ENCODE measurements at regions not wholly inside any gene's neighbourhood (a gene's known extent, or its start where the extent isn't known, plus 50 kb on each side); places are given as distances from the start of the nearest gene placed in this dataset.

DNA sequence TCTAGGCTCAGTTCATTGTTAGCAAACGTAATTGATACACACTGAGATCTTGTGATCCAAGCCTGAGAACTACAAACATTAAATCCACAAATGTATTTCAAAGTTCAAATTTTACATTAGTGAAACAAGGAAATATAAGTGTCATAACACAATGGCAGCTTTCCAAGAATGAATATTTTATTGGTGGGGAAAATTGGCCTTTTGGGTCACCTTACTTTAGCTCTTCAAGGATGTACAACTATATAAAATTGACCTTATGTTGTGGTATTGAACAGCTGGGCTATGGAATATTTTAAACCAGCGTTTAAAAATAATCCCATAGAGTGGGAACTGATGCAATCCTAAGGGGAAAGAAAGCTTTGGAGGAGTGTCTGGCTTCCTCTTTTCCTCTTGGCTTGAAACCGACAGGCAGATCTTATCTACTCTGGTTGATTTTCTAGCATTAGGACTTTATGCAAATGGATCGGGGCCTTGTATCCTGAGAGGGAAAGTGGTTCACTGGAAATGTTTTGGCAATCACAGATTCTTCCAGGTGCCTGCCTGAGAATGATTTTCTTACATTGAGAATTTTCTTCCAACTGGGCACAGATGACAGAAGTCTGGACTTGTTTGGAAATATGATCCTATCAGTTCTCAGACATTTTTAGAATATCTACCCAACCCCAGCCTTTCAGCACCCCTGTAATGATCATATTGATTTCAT, 184.8 kb upstream of the ECI2 start (continued):
- no peak for TF ChIP-seq ZNF507 (tag; conservative IDR thresholded peaks at IDR 0.05)
- TF ChIP-seq HIVEP1 (CRISPR knock-in tag; IDR thresholded peaks at IDR 0.05) = no peak
- no peak for TF ChIP-seq HNRNPLL (IDR thresholded peaks at IDR 0.05; ENCODE audit: low read depth, low read length, poor library complexity, severe bottlenecking)
- peak; percentile 35; the same call in 1 of the 2 replicates for TF ChIP-seq MTA1 (IDR thresholded peaks at IDR 0.05; ENCODE audit: borderline replicate concordance)
- TF ChIP-seq ZNF766 (CRISPR knock-in tag; conservative IDR thresholded peaks at IDR 0.05) = peak; percentile 91
- peak; percentile 38; the same call in 1 of the 2 replicates for TF ChIP-seq CTBP1 (IDR thresholded peaks at IDR 0.05; ENCODE audit: borderline replicate concordance)
- peak; percentile 8 for TF ChIP-seq CCNT2 (IDR thresholded peaks at IDR 0.05; ENCODE audit: borderline replicate concordance, extremely low read depth, insufficient read length, low read depth, low read length)
- no peak for TF ChIP-seq FOS (IDR thresholded peaks at IDR 0.05; ENCODE audit: extremely low read depth, insufficient read length)
- TF ChIP-seq TRIM28 (IDR thresholded peaks at IDR 0.05) = no peak
- peak; percentile 56; the same call in 1 of the 2 replicates for TF ChIP-seq SMAD4 (CRISPR knock-in tag; conservative IDR thresholded peaks at IDR 0.05)
- peak; percentile 66; the same call in 1 of the 2 replicates for TF ChIP-seq ZNF175 (CRISPR knock-in tag; IDR thresholded peaks at IDR 0.05; ENCODE audit: low read depth)
- peak; percentile 62 for TF ChIP-seq GATA2 (CRISPR knock-in tag; IDR thresholded peaks at IDR 0.05)
- TF ChIP-seq ETV6 (IDR thresholded peaks at IDR 0.05; ENCODE audit: borderline replicate concordance in 1 of 2, low read depth in 2 of 2, low read length in 1 of 2) = no peak; a peak in 1 of 4 replicates
- no peak for TF ChIP-seq ETV6 (CRISPR knock-in tag; IDR thresholded peaks at IDR 0.05; ENCODE audit: borderline replicate concordance)
- no peak for TF ChIP-seq ZNF444 (CRISPR knock-in tag; IDR thresholded peaks at IDR 0.05)
- no peak for TF ChIP-seq NR4A1 (CRISPR knock-in tag; IDR thresholded peaks at IDR 0.05)
- peak; percentile 30; the same call in 1 of the 2 replicates for TF ChIP-seq NR4A1 (tag; IDR thresholded peaks at IDR 0.05)
- no peak for TF ChIP-seq ZKSCAN1 (IDR thresholded peaks at IDR 0.05; ENCODE audit: low read depth, low read length)
- peak; percentile 75; the same call in 1 of the 2 replicates for TF ChIP-seq FOXJ2 (tag; IDR thresholded peaks at IDR 0.05)
- 0 out of 2 replicates have a peak, but pooled peaks have one; percentile 52 for TF ChIP-seq ATF6 (CRISPR knock-in tag; IDR thresholded peaks at IDR 0.05)
- no peak for TF ChIP-seq CAMTA2 (CRISPR knock-in tag; conservative IDR thresholded peaks at IDR 0.05)
- TF ChIP-seq E2F3 (CRISPR knock-in tag; IDR thresholded peaks at IDR 0.05) = no peak
- 0 out of 2 replicates have a peak, but pooled peaks have one; percentile 12 for TF ChIP-seq FOSL1 (tag; conservative IDR thresholded peaks at IDR 0.05)
- TF ChIP-seq PHTF2 (CRISPR knock-in tag; IDR thresholded peaks at IDR 0.05) = no peak
- TF ChIP-seq, protein P1, sequence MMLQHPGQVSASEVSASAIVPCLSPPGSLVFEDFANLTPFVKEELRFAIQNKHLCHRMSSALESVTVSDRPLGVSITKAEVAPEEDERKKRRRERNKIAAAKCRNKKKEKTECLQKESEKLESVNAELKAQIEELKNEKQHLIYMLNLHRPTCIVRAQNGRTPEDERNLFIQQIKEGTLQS (IDR thresholded peaks at IDR 0.05) = peak; percentile 80; the same call in 1 of the 2 replicates
- TF ChIP-seq, protein P1 (CRISPR knock-in tag; conservative IDR thresholded peaks at IDR 0.05) = no peak
- TF ChIP-seq RCOR1 (IDR thresholded peaks at IDR 0.05; ENCODE audit: borderline replicate concordance in 1 of 2, low read depth in 2 of 2, low read length in 2 of 2) = 0 out of 4 replicates have a peak, but pooled peaks of 1 of the 2 experiments have one; percentile 23

Measured in K562 (cell line).